C4-2B (cell line): ENCODE measurements at regions not wholly inside any gene's neighbourhood (a gene's known extent, or its start where the extent isn't known, plus 50 kb on each side); places are given as distances from the start of the nearest gene placed in this dataset.

Source experiments
- CTCF ChIP-seq: fragments of 450-650 bp; conservative IDR thresholded peaks from 2 replicates; pipeline ENCODE4 v1.5.1; 2017; ENCODE audit warnings: mild to moderate bottlenecking
- ZFX ChIP-seq: fragments of 450-650 bp; IDR thresholded peaks from 2 replicates; pipeline ENCODE4 v1.6.1; 2017

- TF ChIP-seq CTCF (no peak), ZFX (no peak)
Observed at GRCh38 chr15:68880382-68880781, 49.9 kb upstream of the SPESP1 start.
